ENCODE measurements at regions not wholly inside any gene's neighbourhood (a gene's known extent, or its start where the extent isn't known, plus 50 kb on each side); places are given as distances from the start of the nearest gene placed in this dataset.

GRCh38 chr6:132204591-132204990 lies 196.7 kb downstream of the MOXD1 start:
- H3K27ac Mint-ChIP-seq: no peak overlapping the region
- H3K36me3 ChIP-seq (replicated peaks in 1 of 2; ENCODE audit: control extremely low read depth in 1 of 2, control insufficient read depth in 1 of 2, extremely low read depth in 1 of 2, insufficient read depth in 2 of 2, low read length in 1 of 2): no peaks in the 10 kb centered on the region
- no peak overlapping the region for H3K4me3 ChIP-seq (ENCODE audit: control extremely low read depth in 1 of 5, extremely low read depth in 1 of 5, insufficient read depth in 1 of 5, low read depth in 2 of 5, low read length in 4 of 5)
- TF ChIP-seq CTCF (IDR thresholded peaks at IDR 0.05) (no peak), EZH2 (IDR thresholded peaks at IDR 0.05; ENCODE audit: borderline replicate concordance, insufficient read depth, low read depth, low read length, poor library complexity, severe bottlenecking) (no peak)
- no peaks in the 10 kb centered on the region for H3K79me2 ChIP-seq (ENCODE audit: control insufficient read depth, insufficient read depth, low read length)
- ChIA-PET POLR2A (no interaction called here), CTCF (no interaction called here)
- H4K20me1 ChIP-seq (ENCODE audit: control insufficient read depth, insufficient read depth, low read length, poor library complexity, severe bottlenecking): no peaks in the 10 kb centered on the region
- H3K4me1 Mint-ChIP-seq: no peaks in the 10 kb centered on the region
- H3K27ac ChIP-seq (ENCODE audit: low read length in 2 of 2): no peak overlapping the region
- H3K27me3 Mint-ChIP-seq: peaks cover 18% of the 10 kb centered on the region
- H3K4me2 ChIP-seq (replicated peaks; ENCODE audit: low read depth, low read length, poor library complexity, severe bottlenecking): no peak overlapping the region
- no peak overlapping the region for H3K4me3 Mint-ChIP-seq
- no peaks in the 10 kb centered on the region for H3K9me3 Mint-ChIP-seq (ENCODE audit: insufficient read depth)
- H3K9me3 ChIP-seq (ENCODE audit: control extremely low read depth in 1 of 3, control insufficient read depth in 2 of 3, insufficient read depth in 1 of 3, low read length in 2 of 3): no peaks in the 10 kb centered on the region
- H2AFZ ChIP-seq (ENCODE audit: insufficient read depth, low read depth, low read length, poor library complexity, severe bottlenecking): no peak overlapping the region
- 100% methylated on average over 2 of the region's 4 CpGs for WGBS (ENCODE audit: insufficient coverage)
- ATAC-seq (ENCODE audit: low read depth) (no peak), DNase-seq (no peak)
- no peaks in the 10 kb centered on the region for H3K27me3 ChIP-seq (replicated peaks in 1 of 4; ENCODE audit: control extremely low read depth in 1 of 4, control insufficient read depth in 3 of 4, insufficient read depth in 4 of 4, low read length in 3 of 4)
- intact Hi-C loops (cut with micrococcal nuclease): no loop called here
- H3K4me1 ChIP-seq (ENCODE audit: control insufficient read depth in 2 of 2, insufficient read depth in 2 of 2, low read length in 2 of 2): no peaks in the 10 kb centered on the region
- H3K9ac ChIP-seq (ENCODE audit: low read length): no peak overlapping the region

DNA sequence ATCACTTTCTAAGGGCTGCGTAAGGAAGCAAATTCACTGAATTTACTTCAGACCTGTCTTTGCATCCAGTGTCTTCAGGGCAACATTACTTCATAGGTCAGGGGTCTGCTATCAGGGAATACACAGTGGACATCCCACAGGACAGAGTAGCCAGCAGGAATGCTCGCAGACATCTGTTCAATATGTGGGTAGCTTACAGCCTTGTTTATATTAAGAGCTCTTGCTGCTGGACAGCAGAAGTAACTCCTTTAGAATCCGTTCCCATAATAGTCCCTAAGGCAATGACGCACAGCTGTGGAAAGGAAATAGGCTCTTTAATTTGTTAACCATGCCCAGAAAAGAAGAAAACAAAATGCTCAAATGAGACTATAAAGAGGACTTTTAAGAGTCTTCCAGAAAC lies 198.7 kb downstream of the MOXD1 start:
- no peak overlapping the region for H3K4me3 Mint-ChIP-seq
- WGBS (ENCODE audit: insufficient coverage): 100% methylated on average over 1 of the region's 4 CpGs

More for the DNA sequence above, 198.7 kb downstream of the MOXD1 start:
- intact Hi-C loops (cut with micrococcal nuclease): no loop called here
- no peak for ATAC-seq (ENCODE audit: low read depth)
- no peak overlapping the region for H3K27ac Mint-ChIP-seq
- no peak overlapping the region for H3K4me3 ChIP-seq (ENCODE audit: control extremely low read depth in 1 of 5, extremely low read depth in 1 of 5, insufficient read depth in 1 of 5, low read depth in 2 of 5, low read length in 4 of 5)
- CTCF ChIA-PET: interaction anchor here (1.4 kb wide), 1 partner anchor 14 kb away, joined by 3 read pairs; no protein-coding TSS in a partner anchor
- no peaks in the 10 kb centered on the region for H3K4me1 Mint-ChIP-seq
- no peaks in the 10 kb centered on the region for H3K9me3 ChIP-seq (ENCODE audit: control extremely low read depth in 1 of 3, control insufficient read depth in 2 of 3, insufficient read depth in 1 of 3, low read length in 2 of 3)
- H3K27ac ChIP-seq (ENCODE audit: low read length in 2 of 2): no peak overlapping the region
- DNase-seq: no peak
- H3K4me2 ChIP-seq (replicated peaks; ENCODE audit: low read depth, low read length, poor library complexity, severe bottlenecking): no peak overlapping the region
- no peak overlapping the region for H2AFZ ChIP-seq (ENCODE audit: insufficient read depth, low read depth, low read length, poor library complexity, severe bottlenecking)
- H4K20me1 ChIP-seq (ENCODE audit: control insufficient read depth, insufficient read depth, low read length, poor library complexity, severe bottlenecking): no peaks in the 10 kb centered on the region
- H3K27me3 Mint-ChIP-seq: peaks cover 12% of the 10 kb centered on the region
- H3K36me3 ChIP-seq (replicated peaks in 1 of 2; ENCODE audit: control extremely low read depth in 1 of 2, control insufficient read depth in 1 of 2, extremely low read depth in 1 of 2, insufficient read depth in 2 of 2, low read length in 1 of 2): no peaks in the 10 kb centered on the region
- H3K9ac ChIP-seq (ENCODE audit: low read length): no peak overlapping the region
- no peaks in the 10 kb centered on the region for H3K4me1 ChIP-seq (ENCODE audit: control insufficient read depth in 2 of 2, insufficient read depth in 2 of 2, low read length in 2 of 2)
- POLR2A ChIA-PET: no interaction called here
- no peaks in the 10 kb centered on the region for H3K79me2 ChIP-seq (ENCODE audit: control insufficient read depth, insufficient read depth, low read length)
- TF ChIP-seq CTCF (IDR thresholded peaks at IDR 0.05): no peak
- no peak for TF ChIP-seq EZH2 (IDR thresholded peaks at IDR 0.05; ENCODE audit: borderline replicate concordance, insufficient read depth, low read depth, low read length, poor library complexity, severe bottlenecking)
- no peaks in the 10 kb centered on the region for H3K9me3 Mint-ChIP-seq (ENCODE audit: insufficient read depth)
- H3K27me3 ChIP-seq (replicated peaks in 1 of 4; ENCODE audit: control extremely low read depth in 1 of 4, control insufficient read depth in 3 of 4, insufficient read depth in 4 of 4, low read length in 3 of 4): no peaks in the 10 kb centered on the region

Data from B cell (primary cell).